Esophagus squamous epithelium (tissue), 4 donors: ENCODE measurements at regions not wholly inside any gene's neighbourhood (a gene's known extent, or its start where the extent isn't known, plus 50 kb on each side); places are given as distances from the start of the nearest gene placed in this dataset.

Experiments
- POLR2A ChIP-seq, 4 donors: fragments of 450-650 bp; IDR thresholded peaks; one replicate each; pipeline ENCODE4 v1.6.1; 2017; ENCODE audit warnings: antibody characterized with exemption in 4 of 4, mild to moderate bottlenecking in 4 of 4, moderate library complexity in 3 of 4
- TF ChIP-seq, protein P1 (sequence below), 6 experiments: fragments of 450-650 bp in 4 of 6; fragments of 200-600 bp in 2 of 6; sonication (generic) in 2 of 6; IDR thresholded peaks; one replicate each; pipeline ENCODE4 v1.5.1; 2016 to 2019; ENCODE audit warnings: antibody characterized with exemption in 6 of 6, mild to moderate bottlenecking in 4 of 6, moderate library complexity in 4 of 6

- TF ChIP-seq POLR2A (IDR thresholded peaks at IDR 0.05) = no peak
- TF ChIP-seq, protein P1, sequence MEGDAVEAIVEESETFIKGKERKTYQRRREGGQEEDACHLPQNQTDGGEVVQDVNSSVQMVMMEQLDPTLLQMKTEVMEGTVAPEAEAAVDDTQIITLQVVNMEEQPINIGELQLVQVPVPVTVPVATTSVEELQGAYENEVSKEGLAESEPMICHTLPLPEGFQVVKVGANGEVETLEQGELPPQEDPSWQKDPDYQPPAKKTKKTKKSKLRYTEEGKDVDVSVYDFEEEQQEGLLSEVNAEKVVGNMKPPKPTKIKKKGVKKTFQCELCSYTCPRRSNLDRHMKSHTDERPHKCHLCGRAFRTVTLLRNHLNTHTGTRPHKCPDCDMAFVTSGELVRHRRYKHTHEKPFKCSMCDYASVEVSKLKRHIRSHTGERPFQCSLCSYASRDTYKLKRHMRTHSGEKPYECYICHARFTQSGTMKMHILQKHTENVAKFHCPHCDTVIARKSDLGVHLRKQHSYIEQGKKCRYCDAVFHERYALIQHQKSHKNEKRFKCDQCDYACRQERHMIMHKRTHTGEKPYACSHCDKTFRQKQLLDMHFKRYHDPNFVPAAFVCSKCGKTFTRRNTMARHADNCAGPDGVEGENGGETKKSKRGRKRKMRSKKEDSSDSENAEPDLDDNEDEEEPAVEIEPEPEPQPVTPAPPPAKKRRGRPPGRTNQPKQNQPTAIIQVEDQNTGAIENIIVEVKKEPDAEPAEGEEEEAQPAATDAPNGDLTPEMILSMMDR (IDR thresholded peaks at IDR 0.05) = no peak
Measured at GRCh38 chr11:134836561-134836960, 424.5 kb upstream of the B3GAT1 start.
